HG03108 (cell line): ENCODE measurements at regions not wholly inside any gene's neighbourhood (a gene's known extent, or its start where the extent isn't known, plus 50 kb on each side); places are given as distances from the start of the nearest gene placed in this dataset.

Experiments
- ATAC-seq: cut with Tn5 transposase; IDR thresholded peaks from one replicate; pipeline ENCODE4 v1.9.1; 2021; ENCODE audit warnings: moderate library complexity; ENCODE audit not compliant: unreplicated experiment

- ATAC-seq = no peak
These were observed 130.4 kb downstream of the MBL2 start for GRCh38 chr10:52642208-52642607.

GRCh38 chr10:52644373-52645186 lies 128.0 kb downstream of the MBL2 start:
- ATAC-seq = no peak

GRCh38 chr10:52645187-52645758 lies 127.3 kb downstream of the MBL2 start:
- ATAC-seq = no peak

GRCh38 chr10:52649511-52649910 lies 123.1 kb downstream of the MBL2 start:
- no peak for ATAC-seq

- no peak for ATAC-seq
These were observed 121.7 kb downstream of the MBL2 start for GRCh38 chr10:52650873-52651272.

GRCh38 chr10:52651293-52651692 lies 121.3 kb downstream of the MBL2 start:
- no peak for ATAC-seq

- no peak for ATAC-seq
These were observed 119.9 kb downstream of the MBL2 start for GRCh38 chr10:52652431-52653262.

GRCh38 chr10:52653263-52653909 lies 119.2 kb downstream of the MBL2 start:
- ATAC-seq = no peak

GRCh38 chr10:52654201-52654600 lies 118.4 kb downstream of the MBL2 start:
- no peak for ATAC-seq

- no peak for ATAC-seq
These were observed 114.5 kb downstream of the MBL2 start for GRCh38 chr10:52658112-52658511.

- ATAC-seq = no peak
These were observed 113.5 kb downstream of the MBL2 start for GRCh38 chr10:52659085-52659484.

GRCh38 chr10:52662256-52662655 lies 110.3 kb downstream of the MBL2 start:
- no peak for ATAC-seq

GRCh38 chr10:52663161-52663560 lies 109.4 kb downstream of the MBL2 start:
- ATAC-seq = no peak

- no peak for ATAC-seq
These were observed 108.0 kb downstream of the MBL2 start for GRCh38 chr10:52664629-52665028.

- ATAC-seq = no peak
These were observed 106.8 kb downstream of the MBL2 start for GRCh38 chr10:52665821-52666220.

- ATAC-seq = no peak
These were observed 105.7 kb downstream of the MBL2 start for GRCh38 chr10:52666931-52667330.

GRCh38 chr10:52668024-52668423 lies 104.6 kb downstream of the MBL2 start:
- no peak for ATAC-seq

- ATAC-seq = no peak
These were observed 99.7 kb downstream of the MBL2 start for GRCh38 chr10:52672880-52673279.

- no peak for ATAC-seq
These were observed 99.1 kb downstream of the MBL2 start for GRCh38 chr10:52673468-52673867.

GRCh38 chr10:52674474-52674873 lies 98.1 kb downstream of the MBL2 start:
- ATAC-seq = no peak

GRCh38 chr10:52677086-52677485 lies 95.5 kb downstream of the MBL2 start:
- ATAC-seq = no peak
